ENCODE measurements at regions not wholly inside any gene's neighbourhood (a gene's known extent, or its start where the extent isn't known, plus 50 kb on each side); places are given as distances from the start of the nearest gene placed in this dataset.

GRCh38 chr1:30250338-30250983 is 472.9 kb downstream of the MATN1 start:
- no peak for TF ChIP-seq CTCF (IDR thresholded peaks at IDR 0.05 in 8 of 11, conservative IDR thresholded peaks at IDR 0.05 in 3 of 11)
- TF ChIP-seq POLR2A (IDR thresholded peaks at IDR 0.05), result no peak

All from spleen (tissue), 7 donors.